GM12878 (cell line): ENCODE measurements at regions not wholly inside any gene's neighbourhood (a gene's known extent, or its start where the extent isn't known, plus 50 kb on each side); places are given as distances from the start of the nearest gene placed in this dataset.

ENCODE experiments used
- ATAC-seq: fragments of 200-7000 bp; cut with Tn5 transposase; 3 replicates; pipeline ENCODE4 v1.9.1; 2020; ENCODE audit warnings: mild to moderate bottlenecking, moderate library complexity
- BruUV-seq: library from RNA; stranded (reverse); fragments of 400-500 nt; replicated peaks from 2 replicates; lab custom pipeline; 2021; lab: Mats Ljungman, UMichigan
- CTCF ChIA-PET: fragments of 300-600 bp; sonication (Branson Sonifier 250); formaldehyde crosslinking; extraction: SDS; loops from one replicate; lab custom pipeline; 2021; ENCODE audit warnings: inconsistent platforms; lab: Yijun Ruan, JAX
- POLR2A ChIA-PET: fragments of 350-600 bp; formaldehyde crosslinking; extraction: SDS; loops from one replicate; lab custom pipeline; 2021; ENCODE audit warnings: inconsistent platforms; lab: Charles Lee
- RAD21 ChIA-PET: fragments of 300-600 bp; sonication (Branson Sonifier 250); formaldehyde crosslinking; loops from one replicate; lab custom pipeline; 2023; ENCODE audit warnings: antibody characterized with exemption; ENCODE audit not compliant: unreplicated experiment; lab: Charles Lee
- SMC1A ChIA-PET: fragments of 300-600 bp; sonication (Branson Sonifier 250); formaldehyde crosslinking; loops from one replicate; lab custom pipeline; 2023; ENCODE audit not compliant: unreplicated experiment, uncharacterized antibody; lab: Charles Lee
- DNase-seq: peaks from one replicate; pipeline ENCODE4 v3.0.0-alpha.2; 2011; ENCODE audit warnings: low read depth, low spot score
- FAIRE-seq: peaks from 3 replicates; lab custom pipeline; 2011; peaks lifted over from hg19 to GRCh38; lab: Jason Lieb, UNC
- H2AFZ ChIP-seq: 2 replicates; pipeline ENCODE4 v1.6.0; 2011; ENCODE audit warnings: low read depth, low read length, control low read depth; ENCODE audit not compliant: control insufficient read depth
- H3K27ac ChIP-seq: 2 replicates; pipeline ENCODE4 v1.5.1; 2011; ENCODE audit warnings: control low read depth; ENCODE audit not compliant: control insufficient read depth, insufficient read depth
- H3K27me3 ChIP-seq, 2 experiments: replicated peaks in 1 of 2; 2 replicates each; pipeline versions ENCODE4 v1.6.0 to v1.6.1; 2011; ENCODE audit warnings: low read length in 1 of 2; ENCODE audit not compliant: control insufficient read depth in 2 of 2, insufficient read depth in 2 of 2
- H3K36me3 ChIP-seq, 2 experiments: 2 replicates each; pipeline ENCODE4 v1.5.1; 2011; ENCODE audit warnings: low read length in 1 of 2; ENCODE audit not compliant: control insufficient read depth in 2 of 2, insufficient read depth in 2 of 2
- H3K4me1 ChIP-seq: 2 replicates; pipeline ENCODE4 v1.6.1; 2011; ENCODE audit warnings: mild to moderate bottlenecking, low read length, moderate library complexity, mixed read lengths; ENCODE audit not compliant: control insufficient read depth, insufficient read depth
- H3K4me2 ChIP-seq: 2 replicates; pipeline ENCODE4 v1.6.0; 2011; ENCODE audit warnings: control low read depth; ENCODE audit not compliant: control insufficient read depth, insufficient read depth
- H3K4me3 ChIP-seq: fragments of 200-600 bp; sonication (generic); 2 replicates; pipeline ENCODE4 v1.5.1; 2016
- H3K79me2 ChIP-seq: 2 replicates; pipeline ENCODE4 v1.6.0; 2011; ENCODE audit warnings: low read length; ENCODE audit not compliant: control insufficient read depth, insufficient read depth
- H3K9ac ChIP-seq: 2 replicates; pipeline ENCODE4 v1.8.0; 2011; ENCODE audit warnings: low read length, control low read depth, mixed read lengths; ENCODE audit not compliant: control insufficient read depth, insufficient read depth
- H3K9me3 ChIP-seq: replicated peaks from 3 replicates; pipeline ENCODE4 v1.5.1; 2011; ENCODE audit warnings: mild to moderate bottlenecking, low read length; ENCODE audit not compliant: control insufficient read depth, insufficient read depth
- H4K20me1 ChIP-seq: 2 replicates; pipeline ENCODE4 v1.6.0; 2011; ENCODE audit not compliant: control insufficient read depth, insufficient read depth
- RAD21 ChIP-seq: IDR thresholded peaks from 2 replicates; pipeline ENCODE4 v1.6.1; 2011; ENCODE audit warnings: mild to moderate bottlenecking, low read depth, low read length, moderate library complexity; ENCODE audit not compliant: insufficient read depth
- RUNX3 ChIP-seq: IDR thresholded peaks from 2 replicates; pipeline ENCODE4 v1.6.1; 2012; ENCODE audit warnings: low read length, inconsistent platforms
- WGBS: methylation state at CpG from one replicate; pipeline ENCODE4 v1.1.6; 2016; ENCODE audit warnings: low lambda C conversion rate; ENCODE audit not compliant: insufficient replicate concordance, insufficient coverage; ENCODE audit errors: missing lambda C conversion rate; 5-methylcytosine and 5-hydroxymethylcytosine counted together
- in situ Hi-C: fragments of 300-500 bp; cut with MboI; formaldehyde crosslinking; loops from 9 replicates; pipeline ENCODE4 v1.14.3; 2018; ENCODE audit warnings: mixed read lengths
- intact Hi-C: fragments of 100-400 bp; cut with micrococcal nuclease; formaldehyde crosslinking; loops from one replicate; pipeline ENCODE4 v1.14.2; 2022; ENCODE audit not compliant: unreplicated experiment
- TF ChIP-seq, protein P1 (sequence below): fragments of 450-650 bp; IDR thresholded peaks from 2 replicates; pipeline ENCODE4 v1.6.1; 2016; ENCODE audit warnings: mild to moderate bottlenecking
- TF ChIP-seq, protein P2 (sequence below): fragments of 450-650 bp; IDR thresholded peaks from 2 replicates; pipeline ENCODE4 v1.6.1; 2016; ENCODE audit warnings: mild to moderate bottlenecking, moderate library complexity, borderline replicate concordance
- TF ChIP-seq, protein P3 (sequence below), 3 experiments: IDR thresholded peaks in 2 of 3; conservative IDR thresholded peaks in 1 of 3; 2 replicates each; pipeline ENCODE4 v1.5.1; 2011; ENCODE audit warnings: low read depth in 3 of 3, low read length in 3 of 3, mild to moderate bottlenecking in 3 of 3, control low read depth in 2 of 3, moderate library complexity in 2 of 3, inconsistent platforms in 1 of 3, mixed read lengths in 1 of 3; ENCODE audit not compliant: control insufficient read depth in 2 of 3, insufficient read depth in 1 of 3; ENCODE audit errors: extremely low read depth in 1 of 3

DNA sequence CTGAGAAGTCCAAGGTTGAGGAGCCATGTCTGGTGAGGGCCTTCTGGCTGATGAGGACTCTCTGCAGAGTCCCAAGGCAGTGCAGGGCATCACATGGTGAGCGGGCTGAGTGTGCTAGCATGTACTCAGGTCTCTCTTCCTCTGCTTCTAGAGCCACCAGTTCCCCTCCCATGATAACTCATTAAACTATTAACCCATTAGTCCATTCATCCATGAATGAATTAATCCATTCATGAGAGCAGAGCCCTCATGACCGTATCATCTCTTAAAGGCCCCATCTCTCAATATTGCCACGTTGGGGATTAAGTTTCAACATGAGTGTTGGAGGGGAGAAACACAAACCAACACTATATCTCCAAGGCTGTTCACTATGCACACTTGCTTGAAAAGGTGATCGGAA is 83.7 kb downstream of the TMEM30B start (continued):
- TF ChIP-seq, protein P1, sequence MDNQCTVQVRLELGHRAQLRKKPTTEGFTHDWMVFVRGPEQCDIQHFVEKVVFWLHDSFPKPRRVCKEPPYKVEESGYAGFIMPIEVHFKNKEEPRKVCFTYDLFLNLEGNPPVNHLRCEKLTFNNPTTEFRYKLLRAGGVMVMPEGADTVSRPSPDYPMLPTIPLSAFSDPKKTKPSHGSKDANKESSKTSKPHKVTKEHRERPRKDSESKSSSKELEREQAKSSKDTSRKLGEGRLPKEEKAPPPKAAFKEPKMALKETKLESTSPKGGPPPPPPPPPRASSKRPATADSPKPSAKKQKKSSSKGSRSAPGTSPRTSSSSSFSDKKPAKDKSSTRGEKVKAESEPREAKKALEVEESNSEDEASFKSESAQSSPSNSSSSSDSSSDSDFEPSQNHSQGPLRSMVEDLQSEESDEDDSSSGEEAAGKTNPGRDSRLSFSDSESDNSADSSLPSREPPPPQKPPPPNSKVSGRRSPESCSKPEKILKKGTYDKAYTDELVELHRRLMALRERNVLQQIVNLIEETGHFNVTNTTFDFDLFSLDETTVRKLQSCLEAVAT: no peak
- TF ChIP-seq, protein P2, sequence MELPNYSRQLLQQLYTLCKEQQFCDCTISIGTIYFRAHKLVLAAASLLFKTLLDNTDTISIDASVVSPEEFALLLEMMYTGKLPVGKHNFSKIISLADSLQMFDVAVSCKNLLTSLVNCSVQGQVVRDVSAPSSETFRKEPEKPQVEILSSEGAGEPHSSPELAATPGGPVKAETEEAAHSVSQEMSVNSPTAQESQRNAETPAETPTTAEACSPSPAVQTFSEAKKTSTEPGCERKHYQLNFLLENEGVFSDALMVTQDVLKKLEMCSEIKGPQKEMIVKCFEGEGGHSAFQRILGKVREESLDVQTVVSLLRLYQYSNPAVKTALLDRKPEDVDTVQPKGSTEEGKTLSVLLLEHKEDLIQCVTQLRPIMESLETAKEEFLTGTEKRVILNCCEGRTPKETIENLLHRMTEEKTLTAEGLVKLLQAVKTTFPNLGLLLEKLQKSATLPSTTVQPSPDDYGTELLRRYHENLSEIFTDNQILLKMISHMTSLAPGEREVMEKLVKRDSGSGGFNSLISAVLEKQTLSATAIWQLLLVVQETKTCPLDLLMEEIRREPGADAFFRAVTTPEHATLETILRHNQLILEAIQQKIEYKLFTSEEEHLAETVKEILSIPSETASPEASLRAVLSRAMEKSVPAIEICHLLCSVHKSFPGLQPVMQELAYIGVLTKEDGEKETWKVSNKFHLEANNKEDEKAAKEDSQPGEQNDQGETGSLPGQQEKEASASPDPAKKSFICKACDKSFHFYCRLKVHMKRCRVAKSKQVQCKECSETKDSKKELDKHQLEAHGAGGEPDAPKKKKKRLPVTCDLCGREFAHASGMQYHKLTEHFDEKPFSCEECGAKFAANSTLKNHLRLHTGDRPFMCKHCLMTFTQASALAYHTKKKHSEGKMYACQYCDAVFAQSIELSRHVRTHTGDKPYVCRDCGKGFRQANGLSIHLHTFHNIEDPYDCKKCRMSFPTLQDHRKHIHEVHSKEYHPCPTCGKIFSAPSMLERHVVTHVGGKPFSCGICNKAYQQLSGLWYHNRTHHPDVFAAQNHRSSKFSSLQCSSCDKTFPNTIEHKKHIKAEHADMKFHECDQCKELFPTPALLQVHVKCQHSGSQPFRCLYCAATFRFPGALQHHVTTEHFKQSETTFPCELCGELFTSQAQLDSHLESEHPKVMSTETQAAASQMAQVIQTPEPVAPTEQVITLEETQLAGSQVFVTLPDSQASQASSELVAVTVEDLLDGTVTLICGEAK: no peak

DNA sequence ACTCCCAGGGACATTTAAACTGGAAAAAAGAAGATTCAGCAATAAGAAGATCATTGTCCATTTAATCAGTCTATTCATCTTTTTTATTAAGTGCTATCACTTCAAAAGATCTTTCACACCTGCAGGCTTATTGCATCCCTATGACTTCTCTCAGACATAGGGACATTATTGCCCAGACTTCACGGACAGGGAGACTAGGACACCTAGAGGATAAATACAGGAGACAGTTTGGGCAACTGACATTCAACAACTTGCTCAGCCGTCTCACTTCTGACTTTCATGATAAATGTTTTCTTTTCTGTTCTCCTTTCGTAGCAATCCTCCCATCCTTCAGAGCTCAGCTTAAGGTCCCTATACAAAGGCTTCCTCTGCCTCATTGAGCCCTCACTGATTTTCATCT is 84.3 kb downstream of the TMEM30B start:
- DNase-seq: no peak
- 15% methylated on average over 3 of the region's 3 CpGs for WGBS
- Histone ChIP-seq H3K27ac (no peak overlapping the region), H2AFZ (no peak overlapping the region), H3K4me3 (no peak overlapping the region), H3K9ac (no peak overlapping the region), H3K4me1 (no peaks in the 10 kb centered on the region), H3K9me3 (no peaks in the 10 kb centered on the region), H3K79me2 (no peaks in the 10 kb centered on the region), H4K20me1 (no peaks in the 10 kb centered on the region), H3K4me2 (no peak overlapping the region), H3K36me3 (no peaks in the 10 kb centered on the region), H3K27me3 (peaks cover 0 to 4% of the 10 kb centered on the region in 2 experiments; a peak in 2 of 4 replicates)
- RAD21 ChIA-PET: no interaction called here
- POLR2A ChIA-PET: no interaction called here
- CTCF ChIA-PET: no interaction called here
- FAIRE-seq: no peak
- no TSS peak for BruUV-seq
- SMC1A ChIA-PET: no interaction called here
- ATAC-seq: no peak
- in situ Hi-C loops: no loop called here
- intact Hi-C loops: loop anchor here (10.0 kb wide), 1 partner anchor 172 kb away; no protein-coding TSS in a partner anchor
- TF ChIP-seq RAD21 (peak; percentile 27; the same call in 1 of the 2 replicates), RUNX3 (no peak)
- TF ChIP-seq, protein P3, sequence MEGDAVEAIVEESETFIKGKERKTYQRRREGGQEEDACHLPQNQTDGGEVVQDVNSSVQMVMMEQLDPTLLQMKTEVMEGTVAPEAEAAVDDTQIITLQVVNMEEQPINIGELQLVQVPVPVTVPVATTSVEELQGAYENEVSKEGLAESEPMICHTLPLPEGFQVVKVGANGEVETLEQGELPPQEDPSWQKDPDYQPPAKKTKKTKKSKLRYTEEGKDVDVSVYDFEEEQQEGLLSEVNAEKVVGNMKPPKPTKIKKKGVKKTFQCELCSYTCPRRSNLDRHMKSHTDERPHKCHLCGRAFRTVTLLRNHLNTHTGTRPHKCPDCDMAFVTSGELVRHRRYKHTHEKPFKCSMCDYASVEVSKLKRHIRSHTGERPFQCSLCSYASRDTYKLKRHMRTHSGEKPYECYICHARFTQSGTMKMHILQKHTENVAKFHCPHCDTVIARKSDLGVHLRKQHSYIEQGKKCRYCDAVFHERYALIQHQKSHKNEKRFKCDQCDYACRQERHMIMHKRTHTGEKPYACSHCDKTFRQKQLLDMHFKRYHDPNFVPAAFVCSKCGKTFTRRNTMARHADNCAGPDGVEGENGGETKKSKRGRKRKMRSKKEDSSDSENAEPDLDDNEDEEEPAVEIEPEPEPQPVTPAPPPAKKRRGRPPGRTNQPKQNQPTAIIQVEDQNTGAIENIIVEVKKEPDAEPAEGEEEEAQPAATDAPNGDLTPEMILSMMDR (IDR thresholded peaks at IDR 0.05 in 2 of 3, conservative IDR thresholded peaks at IDR 0.05 in 1 of 3; ENCODE audit: control insufficient read depth in 2 of 3, extremely low read depth in 1 of 3, insufficient read depth in 1 of 3, low read depth in 3 of 3, low read length in 3 of 3): peak in 1 of 3 experiments; percentile 25; a peak in 2 of 6 replicates
- TF ChIP-seq, all 136 proteins: peak for 2
